HEK293 (cell line): ENCODE measurements at regions not wholly inside any gene's neighbourhood (a gene's known extent, or its start where the extent isn't known, plus 50 kb on each side); places are given as distances from the start of the nearest gene placed in this dataset.

Experiments
- ZNF10 ChIP-seq: fragments of 450-650 bp; formaldehyde crosslinking; IDR thresholded peaks from 2 replicates; pipeline ENCODE4 v1.5.1; 2017; ENCODE audit warnings: missing biosample characterization, missing genetic modification characterization
- ZNF169 ChIP-seq: fragments of 450-650 bp; formaldehyde crosslinking; IDR thresholded peaks from 2 replicates; pipeline ENCODE4 v1.5.1; 2016; ENCODE audit warnings: missing biosample characterization, missing genetic modification characterization
- ZNF621 ChIP-seq: fragments of 450-650 bp; formaldehyde crosslinking; IDR thresholded peaks from 2 replicates; pipeline ENCODE4 v1.5.1; 2017; ENCODE audit warnings: missing biosample characterization, missing genetic modification characterization
- TF ChIP-seq, protein P1 (sequence below): fragments of 450-650 bp; formaldehyde crosslinking; IDR thresholded peaks from 2 replicates; pipeline ENCODE4 v1.5.1; 2016; ENCODE audit warnings: missing biosample characterization, missing genetic modification characterization

DNA sequence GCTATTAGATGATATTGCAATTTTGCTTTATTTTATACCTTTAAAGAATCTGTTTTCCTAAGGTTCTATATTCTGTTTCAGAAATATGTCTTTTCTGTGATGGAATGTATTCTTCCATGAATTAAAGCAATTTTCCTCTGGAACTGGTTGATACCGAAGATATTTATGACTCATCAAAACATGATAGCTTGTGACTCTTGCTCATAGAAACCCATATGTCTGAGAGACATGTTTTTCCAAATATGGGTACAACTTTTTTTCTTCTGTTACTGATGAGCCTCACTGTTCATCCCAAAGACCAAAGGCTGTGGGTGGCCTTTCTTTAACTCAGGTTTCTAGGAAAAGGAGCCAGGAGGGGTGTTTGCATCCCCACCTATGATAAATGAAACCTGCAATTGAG lies 126.1 kb upstream of the PAPPA start:
- no peak for TF ChIP-seq ZNF621 (tag by site-specific recombination)
- TF ChIP-seq ZNF169 (tag by site-specific recombination) = no peak
- TF ChIP-seq ZNF10 (tag by site-specific recombination) = no peak
- TF ChIP-seq, protein P1, sequence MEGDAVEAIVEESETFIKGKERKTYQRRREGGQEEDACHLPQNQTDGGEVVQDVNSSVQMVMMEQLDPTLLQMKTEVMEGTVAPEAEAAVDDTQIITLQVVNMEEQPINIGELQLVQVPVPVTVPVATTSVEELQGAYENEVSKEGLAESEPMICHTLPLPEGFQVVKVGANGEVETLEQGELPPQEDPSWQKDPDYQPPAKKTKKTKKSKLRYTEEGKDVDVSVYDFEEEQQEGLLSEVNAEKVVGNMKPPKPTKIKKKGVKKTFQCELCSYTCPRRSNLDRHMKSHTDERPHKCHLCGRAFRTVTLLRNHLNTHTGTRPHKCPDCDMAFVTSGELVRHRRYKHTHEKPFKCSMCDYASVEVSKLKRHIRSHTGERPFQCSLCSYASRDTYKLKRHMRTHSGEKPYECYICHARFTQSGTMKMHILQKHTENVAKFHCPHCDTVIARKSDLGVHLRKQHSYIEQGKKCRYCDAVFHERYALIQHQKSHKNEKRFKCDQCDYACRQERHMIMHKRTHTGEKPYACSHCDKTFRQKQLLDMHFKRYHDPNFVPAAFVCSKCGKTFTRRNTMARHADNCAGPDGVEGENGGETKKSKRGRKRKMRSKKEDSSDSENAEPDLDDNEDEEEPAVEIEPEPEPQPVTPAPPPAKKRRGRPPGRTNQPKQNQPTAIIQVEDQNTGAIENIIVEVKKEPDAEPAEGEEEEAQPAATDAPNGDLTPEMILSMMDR (tag by site-specific recombination) = no peak
